ENCODE measurements at regions not wholly inside any gene's neighbourhood (a gene's known extent, or its start where the extent isn't known, plus 50 kb on each side); places are given as distances from the start of the nearest gene placed in this dataset.
A peak's percentile ranks its signal among the peaks of the same experiment; 100 is the strongest.

DNA sequence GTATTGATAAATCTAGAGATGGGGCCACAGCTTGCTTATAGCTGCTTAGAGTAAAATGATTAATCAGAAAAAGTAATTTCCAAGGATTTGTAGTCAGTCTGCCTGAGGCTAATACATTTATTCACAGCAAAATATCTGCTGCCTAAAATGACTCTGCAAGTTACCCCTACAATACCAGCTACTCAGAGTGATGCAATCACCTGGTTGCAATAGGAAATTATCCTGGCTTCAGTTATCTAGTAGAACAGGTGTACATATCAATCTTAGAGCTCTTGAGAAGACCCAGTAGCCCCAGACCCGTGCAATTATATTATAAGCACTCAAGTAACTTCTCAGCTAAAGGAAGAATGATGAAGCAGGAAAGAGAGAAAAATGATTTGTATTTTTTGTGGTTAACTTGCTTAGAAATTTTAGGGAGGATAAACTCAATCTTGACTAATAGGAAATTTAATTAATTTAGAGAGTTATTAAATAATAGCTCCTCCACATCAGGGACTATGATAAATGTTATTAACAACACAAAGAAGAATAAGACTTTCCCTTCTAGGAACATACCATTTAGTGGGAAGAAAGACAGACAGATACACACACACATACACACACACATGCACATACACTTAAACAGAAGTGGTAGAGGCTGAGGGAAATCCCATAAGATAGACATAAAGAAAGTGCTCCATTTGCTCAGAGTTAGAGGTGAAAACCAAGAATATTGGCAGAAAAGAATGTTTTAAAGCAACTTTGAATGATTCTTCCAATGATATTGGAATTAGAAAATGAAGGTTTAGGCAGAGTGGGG, 140.4 kb upstream of the PRSS1 start:
- DNase-seq (ENCODE audit: low read depth), result no peak
- no peak overlapping the region for H3K4me3 ChIP-seq (ENCODE audit: low read depth, low read length)

DNA sequence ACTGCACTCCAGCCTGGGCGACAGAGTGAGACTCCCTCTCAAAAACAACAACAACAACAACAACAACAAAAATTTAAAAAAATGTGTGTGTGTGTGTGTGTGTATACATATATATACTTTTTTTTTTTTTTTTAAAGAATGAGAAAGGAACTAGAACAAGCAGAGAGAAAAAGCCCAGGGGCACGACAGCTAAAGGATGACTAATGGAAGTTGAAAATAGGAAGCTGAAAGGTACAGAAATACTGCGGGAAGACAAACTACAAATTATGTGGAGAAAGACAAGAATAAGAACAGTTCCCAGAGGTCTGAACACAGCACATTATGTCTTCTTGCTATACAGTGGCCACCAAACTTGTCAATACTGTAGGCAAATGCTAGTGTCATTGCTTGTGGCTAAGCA, 141.9 kb upstream of the PRSS1 start:
- H3K4me3 ChIP-seq (ENCODE audit: low read depth, low read length), result no peak overlapping the region
- DNase-seq (ENCODE audit: low read depth), result no peak

DNA sequence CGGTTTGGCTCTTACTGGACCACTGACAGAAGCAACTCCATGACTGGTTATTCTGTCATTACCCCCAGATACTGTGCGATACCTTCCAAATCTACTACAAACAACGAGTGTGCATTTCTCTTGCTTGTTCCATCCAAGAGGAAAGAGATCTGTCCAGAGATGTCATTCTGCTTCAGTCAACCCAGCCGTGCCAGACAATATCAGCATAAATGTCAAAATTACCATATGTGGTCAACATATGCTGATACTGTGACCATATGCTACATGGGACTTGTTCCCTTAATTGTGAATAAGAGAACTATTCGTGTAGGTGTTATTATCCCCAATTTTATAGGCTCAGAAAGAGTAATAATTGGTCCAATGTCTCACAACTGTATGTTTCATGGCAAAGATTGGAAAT, 143.2 kb upstream of the PRSS1 start:
- DNase-seq (ENCODE audit: low read depth), result no peak
- no peak overlapping the region for H3K4me3 ChIP-seq (ENCODE audit: low read depth, low read length)

DNA sequence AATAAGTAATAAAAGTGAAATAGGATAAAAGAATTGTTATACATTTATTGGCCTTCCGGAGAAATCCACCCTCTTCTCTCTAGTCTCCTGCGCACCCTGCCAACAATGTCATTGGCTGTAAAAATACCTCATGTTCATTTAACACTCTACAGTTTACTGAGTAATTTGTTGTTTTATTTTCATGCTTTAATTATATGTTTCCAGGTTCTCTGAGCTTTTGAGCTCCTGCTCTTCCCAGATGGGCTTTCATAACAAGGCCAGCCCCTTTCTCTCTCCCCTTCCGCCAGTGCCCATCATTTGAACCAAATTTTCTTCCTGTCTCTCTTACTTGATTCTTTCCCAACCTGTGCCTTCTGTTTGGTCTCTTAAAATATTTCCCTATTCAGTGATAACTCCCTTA, 144.6 kb upstream of the PRSS1 start:
- no peak overlapping the region for H3K4me3 ChIP-seq (ENCODE audit: low read depth, low read length)
- DNase-seq (ENCODE audit: low read depth), result no peak

DNA sequence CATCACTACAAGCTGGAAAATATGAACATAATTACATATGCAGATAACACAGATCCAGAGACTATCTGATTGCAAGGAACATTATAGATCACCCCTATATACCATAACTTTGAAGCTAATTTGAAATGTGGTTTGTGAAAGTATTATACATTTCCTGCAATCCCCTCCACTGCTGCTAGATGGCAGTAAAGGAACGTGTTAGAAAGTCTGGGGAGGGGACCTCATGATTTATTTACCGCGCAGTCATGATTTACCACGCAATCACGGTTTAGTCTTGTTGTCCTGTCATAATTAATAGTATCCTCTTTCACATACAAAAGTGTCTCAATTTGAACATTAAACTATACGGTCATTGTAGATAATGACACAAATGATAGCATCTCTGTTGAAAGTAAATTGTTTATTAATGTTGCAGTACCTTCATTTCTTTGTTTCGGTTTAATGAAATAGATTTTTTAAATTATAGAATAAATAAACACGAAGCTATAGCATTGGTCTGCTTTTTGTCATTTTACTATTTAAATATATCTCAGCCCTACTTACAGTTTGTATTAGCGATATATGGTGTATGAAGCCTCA, 145.3 kb upstream of the PRSS1 start:
- H3K4me3 ChIP-seq (ENCODE audit: low read depth, low read length), result no peak overlapping the region
- DNase-seq (ENCODE audit: low read depth), result peak; percentile 24

DNA sequence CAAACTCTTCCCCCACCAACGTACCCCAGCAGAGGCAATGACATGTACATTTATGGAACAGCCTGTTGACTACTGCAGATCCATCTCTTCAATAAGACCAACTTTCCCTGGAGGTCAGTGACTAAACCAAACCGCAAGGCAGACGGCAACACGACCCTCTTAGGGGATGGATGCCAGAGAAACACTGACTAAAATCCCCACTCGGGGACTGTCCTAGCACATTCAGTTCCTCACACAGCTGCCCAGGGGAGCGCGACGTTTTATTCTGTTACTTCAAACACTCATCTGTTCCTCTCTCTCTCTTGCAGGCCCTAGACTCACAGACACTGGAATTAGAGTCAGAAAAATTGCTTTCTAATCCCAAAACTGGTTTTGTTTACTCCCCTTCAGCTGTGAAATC, 146.5 kb upstream of the PRSS1 start:
- no peak overlapping the region for H3K4me3 ChIP-seq (ENCODE audit: low read depth, low read length)
- DNase-seq (ENCODE audit: low read depth), result peak; percentile 77

DNA sequence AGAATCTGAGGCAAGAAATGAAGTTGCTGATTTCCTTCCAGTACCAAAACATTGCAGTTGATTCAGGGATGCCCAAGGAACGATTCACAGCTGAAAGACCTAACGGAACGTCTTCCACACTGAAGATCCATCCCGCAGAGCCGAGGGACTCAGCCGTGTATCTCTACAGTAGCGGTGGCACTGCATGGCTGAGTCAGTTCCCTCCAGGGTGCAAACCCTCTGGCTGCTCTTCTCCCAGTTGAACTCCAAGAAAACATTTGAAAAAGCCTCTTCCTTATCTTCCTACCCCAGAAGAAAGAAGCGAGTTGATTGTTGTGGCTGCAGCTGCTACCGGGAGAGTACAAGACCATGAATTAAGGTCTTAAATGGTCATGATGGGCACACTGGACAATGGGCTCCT, 147.1 kb upstream of the PRSS1 start:
- no peak overlapping the region for H3K4me3 ChIP-seq (ENCODE audit: low read depth, low read length)
- DNase-seq (ENCODE audit: low read depth), result no peak

DNA sequence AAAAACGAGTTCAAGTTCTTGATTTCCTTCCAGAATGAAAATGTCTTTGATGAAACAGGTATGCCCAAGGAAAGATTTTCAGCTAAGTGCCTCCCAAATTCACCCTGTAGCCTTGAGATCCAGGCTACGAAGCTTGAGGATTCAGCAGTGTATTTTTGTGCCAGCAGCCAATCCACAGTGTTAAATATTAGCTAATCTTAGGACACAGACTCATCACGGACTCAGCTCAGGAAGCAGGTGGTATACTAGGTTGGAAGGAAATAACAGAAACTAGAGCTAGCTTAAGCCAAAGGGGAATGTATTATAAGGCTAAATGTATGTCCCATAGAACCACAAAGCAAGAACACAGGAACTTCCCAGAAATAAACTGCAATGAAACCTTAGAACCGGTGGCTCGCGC, 151.0 kb upstream of the PRSS1 start:
- no peak overlapping the region for H3K4me3 ChIP-seq (ENCODE audit: low read depth, low read length)
- no peak for DNase-seq (ENCODE audit: low read depth)

DNA sequence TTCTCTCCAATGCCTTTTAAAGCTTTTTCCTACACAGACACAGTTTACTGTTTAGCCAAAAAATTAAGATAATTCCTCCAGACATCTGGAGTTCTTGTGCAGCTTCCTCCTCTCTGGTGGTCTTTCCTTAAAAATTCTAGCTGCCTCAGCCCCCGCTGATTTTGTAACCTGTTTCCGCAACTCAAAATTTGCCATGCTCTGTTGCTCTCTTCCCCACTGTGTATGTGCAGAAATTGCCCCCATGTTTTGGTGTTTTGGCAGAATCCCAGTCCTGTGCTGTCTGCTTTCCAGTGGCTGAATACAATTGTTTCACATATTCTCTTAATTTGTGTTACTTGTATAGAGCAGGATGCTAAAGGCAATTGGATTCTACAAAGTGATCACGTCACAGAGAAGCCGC, 151.7 kb upstream of the PRSS1 start:
- H3K4me3 ChIP-seq (ENCODE audit: low read depth, low read length), result no peak overlapping the region
- DNase-seq (ENCODE audit: low read depth), result no peak

DNA sequence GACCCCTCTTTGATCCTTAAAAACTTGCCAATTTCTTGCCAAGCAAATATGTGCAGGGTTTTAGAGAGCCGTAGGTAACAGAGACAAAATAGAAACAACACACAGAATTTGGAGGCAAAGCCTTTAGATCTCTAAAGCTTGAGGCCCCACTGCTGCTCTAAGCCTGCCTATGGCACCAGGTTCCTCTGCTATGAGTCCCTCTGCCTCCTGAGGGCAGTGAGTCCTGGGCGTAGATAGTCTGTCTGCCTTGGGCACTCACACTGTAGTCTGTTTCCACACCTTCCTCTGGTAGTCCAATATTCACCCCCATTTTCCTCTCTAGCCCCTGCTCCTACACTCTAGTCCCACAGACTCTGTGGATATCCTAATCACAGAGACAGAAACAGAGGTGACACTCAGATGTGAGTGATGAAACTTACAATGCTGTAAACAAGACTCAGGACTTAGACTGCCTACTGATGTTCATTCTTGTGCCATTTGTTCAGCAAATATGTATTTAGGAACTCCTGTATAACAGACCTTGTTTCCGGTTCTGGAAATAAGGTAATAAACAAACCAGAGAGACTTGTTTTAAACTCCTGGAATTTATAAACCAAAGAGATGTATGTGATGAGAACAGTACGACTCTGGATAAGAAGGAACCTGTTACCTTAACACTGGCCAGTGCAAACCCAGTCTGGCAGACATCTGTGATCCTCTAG, 153.3 kb upstream of the PRSS1 start:
- H3K4me3 ChIP-seq (ENCODE audit: low read depth, low read length), result no peak overlapping the region
- DNase-seq (ENCODE audit: low read depth), result no peak

DNA sequence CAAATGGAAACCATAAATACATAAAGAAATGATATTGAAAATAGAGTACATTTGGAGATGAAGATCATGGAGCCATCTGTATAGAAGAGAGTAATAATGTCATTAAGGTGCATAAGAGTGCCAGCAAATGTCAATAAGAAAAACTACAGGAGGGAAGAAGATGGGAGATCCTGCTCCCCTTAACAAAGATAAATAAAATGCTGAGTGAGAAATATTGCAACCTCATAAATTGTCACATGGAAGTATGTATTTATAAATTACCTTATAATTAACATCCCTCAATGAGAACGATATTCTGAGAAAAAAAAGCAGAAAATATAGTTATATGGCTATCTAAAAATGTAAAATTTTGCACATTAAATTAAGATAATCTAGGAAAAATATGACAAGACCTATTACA, 155.2 kb upstream of the PRSS1 start:
- no peak overlapping the region for H3K4me3 ChIP-seq (ENCODE audit: low read depth, low read length)
- DNase-seq (ENCODE audit: low read depth), result no peak

DNA sequence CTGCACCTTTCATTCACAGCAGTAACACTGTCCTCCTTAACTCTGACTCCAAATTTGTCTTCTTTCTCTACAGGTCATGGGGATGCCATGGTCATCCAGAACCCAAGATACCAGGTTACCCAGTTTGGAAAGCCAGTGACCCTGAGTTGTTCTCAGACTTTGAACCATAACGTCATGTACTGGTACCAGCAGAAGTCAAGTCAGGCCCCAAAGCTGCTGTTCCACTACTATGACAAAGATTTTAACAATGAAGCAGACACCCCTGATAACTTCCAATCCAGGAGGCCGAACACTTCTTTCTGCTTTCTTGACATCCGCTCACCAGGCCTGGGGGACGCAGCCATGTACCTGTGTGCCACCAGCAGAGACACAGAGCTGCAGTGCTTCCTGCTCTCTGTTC, 156.2 kb upstream of the PRSS1 start:
- H3K4me3 ChIP-seq (ENCODE audit: low read depth, low read length), result no peak overlapping the region
- no peak for DNase-seq (ENCODE audit: low read depth)

DNA sequence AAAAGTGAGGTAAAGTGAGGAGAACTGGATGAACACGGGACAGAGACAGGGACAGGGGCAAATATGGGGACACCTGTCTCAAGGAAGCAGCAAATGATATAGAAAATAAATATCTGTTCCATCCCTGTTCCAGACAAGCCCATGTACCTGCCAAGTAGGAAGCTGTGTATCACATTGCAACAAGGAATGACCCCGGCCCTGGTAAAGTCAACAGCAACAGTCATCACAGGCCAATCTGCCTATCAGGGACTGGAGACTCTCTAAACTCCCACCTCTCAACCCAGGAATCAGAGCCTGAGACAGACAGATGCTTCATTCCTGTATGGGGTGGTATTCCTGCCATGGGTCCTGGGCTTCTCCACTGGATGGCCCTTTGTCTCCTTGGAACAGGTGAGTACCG, 156.6 kb upstream of the PRSS1 start:
- H3K4me3 ChIP-seq (ENCODE audit: low read depth, low read length), result no peak overlapping the region
- DNase-seq (ENCODE audit: low read depth), result no peak

DNA sequence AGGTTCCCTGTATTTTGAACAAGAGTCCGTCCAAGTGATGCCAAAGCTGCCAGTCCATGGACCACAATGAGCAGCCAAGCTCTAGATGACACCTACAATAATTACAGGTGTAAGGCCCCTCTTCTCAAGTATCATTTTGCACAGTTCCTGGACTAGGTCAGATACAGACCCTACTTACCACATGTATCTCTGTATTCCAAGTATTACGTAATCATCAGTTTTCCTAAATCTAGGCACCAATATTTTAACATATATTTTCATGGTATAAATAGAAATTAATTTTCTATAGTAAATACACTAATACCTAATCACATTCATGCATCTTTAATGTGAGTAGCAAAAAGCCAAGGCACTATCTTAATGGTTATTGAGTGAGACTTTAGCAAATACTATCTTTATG, 157.0 kb upstream of the PRSS1 start:
- H3K4me3 ChIP-seq (ENCODE audit: low read depth, low read length), result no peak overlapping the region
- no peak for DNase-seq (ENCODE audit: low read depth)

DNA sequence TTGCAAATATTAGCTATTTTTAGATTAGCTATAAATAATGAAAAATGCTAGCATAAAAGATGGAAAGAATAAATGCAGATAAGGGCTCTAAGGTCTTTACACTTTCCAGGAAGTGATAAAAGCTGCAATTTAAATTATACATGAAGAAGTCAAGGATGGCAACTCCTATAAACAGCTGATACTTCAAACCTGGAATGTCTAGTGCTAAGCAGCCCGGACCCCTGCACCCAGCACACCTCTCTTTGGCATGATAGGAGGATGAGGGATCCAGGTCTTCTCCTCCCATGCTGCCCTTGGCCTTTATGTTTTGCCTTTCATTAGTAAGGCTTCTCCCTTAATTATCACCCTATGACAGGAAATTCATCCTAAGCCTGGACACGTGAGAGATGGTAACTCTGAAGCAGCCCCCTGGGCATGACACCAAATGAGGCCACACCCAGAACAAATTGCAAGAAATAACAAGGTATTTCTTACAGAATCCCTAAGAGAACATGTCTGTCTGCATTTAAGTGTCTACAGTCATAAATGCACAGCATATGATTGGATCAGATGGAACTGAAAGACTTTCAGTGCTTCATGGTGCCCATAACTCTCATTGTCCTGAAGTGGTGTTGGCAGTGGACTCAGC, 158.3 kb upstream of the PRSS1 start:
- DNase-seq (ENCODE audit: low read depth), result no peak
- H3K4me3 ChIP-seq (ENCODE audit: low read depth, low read length), result no peak overlapping the region

DNA sequence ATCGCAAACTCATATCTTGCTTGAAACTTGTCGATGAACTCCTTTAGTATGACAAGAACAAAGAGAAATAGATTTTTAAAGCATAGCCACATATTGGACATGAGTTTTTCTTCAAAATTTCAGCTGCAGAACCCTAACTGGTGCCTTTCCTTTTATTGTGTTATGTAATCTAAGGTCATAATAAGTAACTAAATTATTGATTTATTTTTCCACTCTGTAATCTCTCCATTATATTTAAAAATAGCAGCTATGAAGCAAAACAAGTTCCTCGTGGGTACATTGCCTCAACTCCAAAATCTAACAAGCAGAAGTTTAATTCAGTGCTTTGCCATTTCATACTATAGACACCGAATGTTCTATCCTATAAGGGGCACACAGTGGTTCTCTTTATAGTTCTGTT, 159.2 kb upstream of the PRSS1 start:
- no peak overlapping the region for H3K4me3 ChIP-seq (ENCODE audit: low read depth, low read length)

DNA sequence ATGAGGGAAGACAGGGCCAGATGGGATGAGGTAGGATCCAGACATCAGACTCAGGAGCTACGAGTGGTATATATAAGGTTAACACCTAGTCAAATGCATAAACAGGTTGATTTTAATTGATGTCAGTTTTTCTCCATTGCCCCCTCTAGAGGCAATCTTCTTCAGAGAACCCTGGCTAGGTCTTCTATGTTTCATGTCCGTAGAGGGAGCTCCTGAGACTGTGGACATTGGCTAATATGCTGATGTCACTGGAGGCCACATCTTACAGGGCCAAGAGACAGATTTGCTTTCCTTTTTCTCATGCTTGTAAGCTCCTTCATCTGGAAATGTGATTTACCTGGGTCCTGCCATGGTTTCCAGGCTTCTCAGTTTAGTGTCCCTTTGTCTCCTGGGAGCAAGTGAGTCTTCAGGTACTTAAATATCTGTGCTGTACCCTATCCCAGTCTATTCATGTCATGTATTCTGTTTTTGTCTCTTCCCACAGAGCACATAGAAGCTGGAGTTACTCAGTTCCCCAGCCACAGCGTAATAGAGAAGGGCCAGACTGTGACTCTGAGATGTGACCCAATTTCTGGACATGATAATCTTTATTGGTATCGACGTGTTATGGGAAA, 161.6 kb upstream of the PRSS1 start:
- no peak overlapping the region for H3K4me3 ChIP-seq (ENCODE audit: low read depth, low read length)
- DNase-seq (ENCODE audit: low read depth), result no peak

More for the DNA sequence above, 159.2 kb upstream of the PRSS1 start:
- no peak for DNase-seq (ENCODE audit: low read depth)

DNA sequence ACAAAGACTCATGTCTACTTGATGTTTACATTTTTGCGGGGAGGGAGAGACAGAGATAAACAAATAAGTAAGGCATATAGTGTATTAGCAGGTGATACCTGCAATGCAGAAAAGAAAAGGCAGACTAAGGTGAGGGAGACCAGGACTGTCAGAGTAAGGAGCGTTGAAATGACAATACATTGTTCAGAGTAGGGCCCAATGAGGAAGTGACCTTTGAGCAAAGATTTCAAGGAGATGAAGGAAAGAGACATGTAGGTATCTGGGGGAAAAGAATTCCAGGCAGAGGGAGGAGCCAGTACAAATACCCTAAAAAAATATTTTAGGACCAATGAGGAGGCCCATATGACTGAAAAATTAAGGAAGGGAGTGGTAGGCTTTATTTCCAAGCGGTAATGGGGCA, 162.7 kb upstream of the PRSS1 start:
- DNase-seq (ENCODE audit: low read depth), result no peak

DNA sequence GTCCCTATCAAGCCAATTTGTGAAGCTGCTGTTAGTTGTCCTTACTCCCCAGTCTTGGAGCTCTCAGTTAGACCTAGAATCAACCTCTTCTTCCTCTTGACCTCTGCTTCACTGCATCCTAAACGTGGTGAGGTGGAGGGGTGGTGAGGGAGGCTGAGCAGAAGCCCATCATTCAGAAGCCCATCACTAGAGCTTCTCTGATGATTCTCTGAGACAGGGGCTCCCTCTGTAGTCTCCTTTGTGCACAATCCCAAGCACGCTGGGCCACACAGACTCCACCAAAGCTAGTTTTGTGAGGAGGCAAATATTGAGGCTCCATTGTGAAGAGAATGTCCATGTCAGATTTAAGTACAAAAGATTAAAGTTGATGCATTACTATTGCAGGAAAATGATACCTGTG, 163.8 kb upstream of the PRSS1 start:
- H3K4me3 ChIP-seq (ENCODE audit: low read depth, low read length), result no peak overlapping the region
- no peak for DNase-seq (ENCODE audit: low read depth)

More for the DNA sequence above, 162.7 kb upstream of the PRSS1 start:
- H3K4me3 ChIP-seq (ENCODE audit: low read depth, low read length), result no peak overlapping the region

DNA sequence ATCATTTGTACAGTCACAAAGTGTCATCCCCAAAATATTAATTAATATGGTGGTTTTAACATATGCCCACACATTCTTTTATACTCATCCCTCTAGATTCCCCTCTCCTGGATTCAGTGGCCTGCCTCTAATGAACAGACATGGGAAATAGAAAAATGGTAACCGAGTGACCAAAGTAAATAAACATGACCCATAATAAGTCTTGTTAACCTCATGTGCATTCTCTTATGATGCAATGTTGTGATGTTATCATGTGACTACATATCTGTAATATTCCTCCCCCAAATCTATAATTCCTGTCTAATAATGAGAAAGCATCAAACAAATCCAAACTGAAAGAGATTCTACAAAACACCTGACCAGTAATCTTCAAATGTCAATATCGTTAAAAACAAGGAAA, 164.5 kb upstream of the PRSS1 start:
- no peak overlapping the region for H3K4me3 ChIP-seq (ENCODE audit: low read depth, low read length)
- DNase-seq (ENCODE audit: low read depth), result no peak
